Hippocampal formation (tissue), 2 donors: ENCODE measurements at regions not wholly inside any gene's neighbourhood (a gene's known extent, or its start where the extent isn't known, plus 50 kb on each side); places are given as distances from the start of the nearest gene placed in this dataset.

Source experiments
- DNase-seq, 2 donors: peaks; one replicate each; lab custom pipeline; 2025; lab: John Stamatoyannopoulos, UW

GRCh38 chr22:48680601-48681000, 1147.1 kb downstream of the BRD1 start:
- no peak for DNase-seq

DNA sequence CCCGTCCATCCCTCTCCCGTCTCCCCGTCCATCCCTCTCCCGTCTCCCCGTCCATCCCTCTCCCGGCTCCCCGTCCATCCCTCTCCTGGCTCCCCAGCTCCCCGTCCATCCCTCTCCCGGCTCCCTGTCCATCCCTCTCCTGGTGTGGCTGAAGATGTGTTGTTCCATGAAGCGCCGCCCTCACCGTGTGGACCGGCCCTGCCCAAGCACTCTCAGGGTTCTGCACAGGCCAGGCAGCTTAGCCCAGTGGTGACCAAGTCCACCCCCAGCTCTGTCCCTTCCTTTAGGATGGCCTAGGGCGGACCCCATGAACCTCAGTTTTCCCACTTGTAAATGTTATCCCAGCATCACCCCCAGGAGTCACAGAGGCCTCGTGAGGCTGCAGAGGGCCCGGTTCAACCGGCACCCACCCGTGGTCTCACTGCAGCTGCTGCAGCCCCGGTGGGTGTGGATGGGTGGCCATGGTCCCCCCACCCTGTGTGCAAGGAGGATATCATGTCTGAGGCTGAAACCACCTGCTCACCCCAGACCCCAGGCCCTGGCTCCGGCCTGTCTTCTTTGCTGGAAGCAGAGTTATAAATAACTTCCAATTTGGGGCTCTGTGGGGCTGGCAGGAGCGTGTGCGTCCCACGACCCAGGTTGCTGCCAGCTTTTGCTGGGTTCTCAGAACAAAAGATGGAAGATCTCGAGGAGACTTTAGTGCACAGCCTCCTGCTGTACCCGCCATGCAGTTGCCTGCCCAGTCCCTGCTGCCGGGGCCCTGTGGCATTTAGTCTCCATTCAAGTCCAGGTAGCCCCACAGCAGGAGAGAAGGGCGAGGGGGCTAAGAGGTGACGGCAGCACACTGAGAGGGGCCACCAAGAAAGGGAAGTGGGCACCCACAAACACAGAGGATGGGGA, 1147.8 kb downstream of the BRD1 start:
- DNase-seq = no peak

GRCh38 chr22:48678171-48679135, 1149.2 kb downstream of the BRD1 start:
- no peak for DNase-seq

DNA sequence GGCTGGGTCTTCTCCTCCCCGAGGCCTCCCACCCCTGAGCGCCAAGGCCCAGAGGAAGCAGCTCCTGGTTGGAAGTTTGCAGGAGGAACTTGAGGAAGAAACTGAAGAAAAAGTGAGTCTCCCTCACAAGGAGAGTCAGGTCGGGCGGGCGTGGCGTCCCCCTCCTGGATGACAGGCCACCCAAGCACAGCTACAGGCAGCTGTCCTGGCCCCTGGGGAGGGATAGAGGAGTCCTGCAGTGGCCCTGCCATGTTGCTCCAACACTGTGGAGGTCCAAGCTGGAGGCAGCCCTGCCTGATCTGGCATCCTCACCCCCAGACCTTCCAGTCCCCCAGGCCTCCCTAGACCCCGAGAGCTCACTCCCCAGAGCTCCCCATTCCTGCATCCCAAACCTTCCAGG, 1150.1 kb downstream of the BRD1 start:
- no peak for DNase-seq

DNA sequence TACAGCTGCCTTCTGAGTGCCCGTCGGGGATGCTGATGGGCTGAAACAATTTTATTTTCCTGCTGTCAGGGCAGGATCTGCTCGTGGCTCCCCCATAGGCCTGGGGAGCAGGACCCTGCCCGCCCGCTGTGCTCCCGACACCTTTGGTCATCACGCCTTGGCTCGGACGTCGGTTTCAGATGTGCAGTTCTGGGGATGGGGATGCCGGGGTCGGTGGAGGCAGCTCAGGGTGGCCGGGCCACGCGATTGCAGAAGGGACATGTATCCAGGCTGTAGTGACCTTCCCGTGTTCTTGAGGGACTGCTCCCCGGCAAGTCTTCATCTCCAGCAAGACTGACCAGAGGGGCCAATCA, 1150.5 kb downstream of the BRD1 start:
- DNase-seq = no peak

- no peak for DNase-seq
Observed at GRCh38 chr22:48676266-48677167, 1151.2 kb downstream of the BRD1 start.

DNA sequence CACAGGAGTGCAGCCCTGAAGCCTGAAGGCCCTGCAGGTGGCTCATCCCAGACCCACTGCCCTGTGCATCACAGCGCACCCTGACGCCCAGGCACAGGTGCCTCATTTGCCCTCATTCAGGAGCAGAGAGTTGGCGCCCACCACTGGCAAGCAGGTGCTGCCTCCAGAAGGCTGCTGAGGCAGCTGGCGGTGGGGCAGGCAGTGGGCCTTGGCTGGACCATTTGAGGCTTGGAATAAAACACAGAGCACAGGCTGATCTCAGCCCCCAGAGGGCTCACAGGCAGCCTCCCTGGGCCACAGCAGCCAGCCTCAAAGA, 1151.9 kb downstream of the BRD1 start:
- no peak for DNase-seq

GRCh38 chr22:48675141-48675829, 1152.4 kb downstream of the BRD1 start:
- no peak for DNase-seq

DNA sequence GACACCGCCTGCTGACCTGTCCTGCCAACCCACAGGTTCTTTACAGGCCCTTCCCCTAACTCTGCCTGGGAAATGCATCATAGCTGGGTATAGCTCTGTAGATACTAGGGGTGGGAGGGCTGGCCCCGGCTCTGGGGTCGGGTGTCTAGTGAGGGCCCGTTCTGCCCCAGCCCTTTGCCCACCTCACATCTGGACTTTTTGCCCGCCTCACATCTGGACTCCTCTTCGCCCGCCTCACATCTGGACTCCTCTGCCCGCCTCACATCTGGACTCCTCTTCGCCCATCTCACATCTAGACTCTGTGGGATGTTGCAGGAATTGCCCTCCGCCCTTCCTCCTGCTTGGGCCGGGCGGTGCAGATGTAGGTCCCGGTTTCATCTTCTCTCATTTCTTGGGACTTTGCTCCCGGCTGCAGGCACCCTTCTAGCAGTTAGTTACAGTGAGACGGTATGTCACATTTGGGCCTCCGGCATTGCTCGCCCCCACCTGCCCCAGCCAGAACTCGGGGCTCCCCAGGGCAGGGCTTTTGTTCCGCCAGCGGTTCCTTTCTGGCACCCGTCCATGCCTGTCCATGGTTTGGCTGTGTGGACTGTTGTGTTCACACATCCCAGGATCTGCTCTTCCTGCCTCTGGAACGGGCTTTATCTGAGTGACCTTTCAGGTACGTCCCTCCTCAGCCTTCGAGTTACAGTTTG, 1153.7 kb downstream of the BRD1 start:
- no peak for DNase-seq

- DNase-seq = no peak
Observed at GRCh38 chr22:48672387-48672786, 1155.3 kb downstream of the BRD1 start.

GRCh38 chr22:48670731-48671130, 1156.9 kb downstream of the BRD1 start:
- no peak for DNase-seq

GRCh38 chr22:48669986-48670716, 1157.5 kb downstream of the BRD1 start:
- no peak for DNase-seq

DNA sequence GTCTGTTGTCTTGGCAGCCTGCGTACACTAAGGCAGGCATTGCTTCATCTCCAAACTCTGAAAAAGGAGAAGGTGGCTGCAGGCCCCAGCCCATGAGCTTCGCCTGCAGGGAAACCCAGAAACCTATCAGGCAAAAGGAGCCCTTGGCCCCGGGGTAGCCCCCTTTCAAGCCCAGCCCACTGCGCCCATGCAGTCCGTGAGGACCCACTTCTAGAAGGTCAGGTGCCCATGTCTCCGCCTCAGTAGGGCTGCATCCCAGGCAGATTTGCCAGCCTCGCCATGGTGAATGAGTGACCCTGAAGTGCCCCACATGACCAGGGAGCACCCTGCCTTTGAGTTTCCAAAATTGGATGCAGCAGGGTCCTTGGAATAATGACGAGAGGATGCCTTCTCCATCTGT, 1158.4 kb downstream of the BRD1 start:
- no peak for DNase-seq

DNA sequence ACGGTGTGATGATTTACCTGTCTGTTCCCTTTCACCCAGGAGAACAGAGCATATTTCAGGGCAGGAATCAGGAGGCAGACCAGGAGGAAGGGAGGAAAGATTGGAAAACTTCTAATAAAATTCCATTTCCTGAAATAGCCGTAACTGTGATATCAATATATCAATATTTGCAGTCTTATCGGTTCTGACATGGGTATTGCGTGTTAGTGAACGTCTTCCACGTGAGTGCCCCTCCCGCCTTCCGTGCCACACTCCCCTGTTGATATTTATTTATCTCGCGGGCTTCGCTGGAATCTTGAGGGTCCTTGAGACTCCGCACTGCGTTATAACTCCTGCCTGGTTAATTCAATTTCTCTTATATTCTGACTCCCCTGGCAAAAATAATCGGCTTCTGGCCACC, 1160.4 kb downstream of the BRD1 start:
- DNase-seq = no peak

- DNase-seq = no peak
Observed at GRCh38 chr22:48666620-48667019, 1161.1 kb downstream of the BRD1 start.

GRCh38 chr22:48665311-48665995, 1162.2 kb downstream of the BRD1 start:
- no peak for DNase-seq

- DNase-seq = no peak
Observed at GRCh38 chr22:48664586-48664985, 1163.1 kb downstream of the BRD1 start.

DNA sequence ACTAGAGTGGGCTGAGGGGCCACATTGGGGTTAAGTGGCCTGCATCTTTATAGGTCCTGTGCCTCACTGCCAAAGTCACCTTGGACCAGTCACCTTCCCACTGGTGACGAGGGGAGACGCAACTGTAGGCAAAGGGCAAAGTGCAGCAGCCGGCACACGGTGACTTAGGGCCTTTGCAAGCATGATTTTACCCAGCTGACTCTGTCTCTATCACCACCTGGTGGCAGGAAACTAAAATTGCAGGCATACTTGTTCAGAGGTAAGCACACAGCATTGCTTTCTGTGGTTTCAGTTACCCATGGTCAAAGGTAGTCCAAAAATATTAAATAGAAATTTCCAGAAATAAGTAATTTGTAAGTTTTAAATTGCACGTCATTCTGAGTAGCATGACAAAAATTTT, 1164.4 kb downstream of the BRD1 start:
- no peak for DNase-seq

- no peak for DNase-seq
Observed at GRCh38 chr22:48662476-48663135, 1165.1 kb downstream of the BRD1 start.
